Testis (tissue), 2 donors: ENCODE measurements at regions not wholly inside any gene's neighbourhood (a gene's known extent, or its start where the extent isn't known, plus 50 kb on each side); places are given as distances from the start of the nearest gene placed in this dataset.

Experiments used
- CTCF ChIP-seq, 3 experiments: fragments of 450-650 bp in 2 of 3; fragments of 200-600 bp in 1 of 3; sonication (generic) in 1 of 3; IDR thresholded peaks; one replicate each; pipeline ENCODE4 v1.5.1; 2016 to 2019; ENCODE audit warnings: antibody characterized with exemption in 3 of 3, mild to moderate bottlenecking in 2 of 3, moderate library complexity in 1 of 3
- POLR2A ChIP-seq: fragments of 450-650 bp; IDR thresholded peaks from one replicate; pipeline ENCODE4 v1.6.1; 2017; ENCODE audit warnings: antibody characterized with exemption, mild to moderate bottlenecking, moderate library complexity

GRCh38 chr10:111739874-111740139 is 443.8 kb downstream of the GPAM start:
- no peak for TF ChIP-seq CTCF (IDR thresholded peaks at IDR 0.05)
- no peak for TF ChIP-seq POLR2A
